ENCODE measurements at regions not wholly inside any gene's neighbourhood (a gene's known extent, or its start where the extent isn't known, plus 50 kb on each side); places are given as distances from the start of the nearest gene placed in this dataset.

- H3K27ac Mint-ChIP-seq (ENCODE audit: unreplicated experiment), result no peak overlapping the region
- Histone ChIP-seq H3K36me3 (ENCODE audit: insufficient read depth, low read length) (no peaks in the 10 kb centered on the region), H4K20me1 (ENCODE audit: insufficient read depth, low read length) (no peaks in the 10 kb centered on the region), H3K27me3 (ENCODE audit: insufficient read depth, low read length) (no peaks in the 10 kb centered on the region), H3K27ac (ENCODE audit: low read depth, low read length) (no peak overlapping the region), H3K9ac (ENCODE audit: low read length) (no peak overlapping the region), H3K4me2 (ENCODE audit: low read length) (no peak overlapping the region), H3K4me3 (ENCODE audit: insufficient read depth, low read depth, low read length) (no peak overlapping the region), H3K9me3 (ENCODE audit: insufficient read depth, low read depth, low read length) (no peaks in the 10 kb centered on the region), H3K79me2 (ENCODE audit: insufficient read depth, low read length) (no peaks in the 10 kb centered on the region), H3K4me1 (ENCODE audit: insufficient read depth, low read length) (peaks cover 6% of the 10 kb centered on the region), H2AFZ (ENCODE audit: low read depth, low read length) (no peak overlapping the region)
- FAIRE-seq, result no peak
- DNase-seq (ENCODE audit: low read depth), result no peak
- H3K36me3 Mint-ChIP-seq (ENCODE audit: low read depth, unreplicated experiment), result no peaks in the 10 kb centered on the region
- no peak overlapping the region for H3K4me3 Mint-ChIP-seq (ENCODE audit: unreplicated experiment)
- peaks cover 10% of the 10 kb centered on the region for H3K9me3 Mint-ChIP-seq (ENCODE audit: unreplicated experiment)
- no peak for TF ChIP-seq EZH2 (IDR thresholded peaks at IDR 0.05; ENCODE audit: insufficient read depth, low read length)
- TF ChIP-seq CTCF (IDR thresholded peaks at IDR 0.05; ENCODE audit: insufficient read depth, low read depth, low read length), result no peak
- peaks cover 13% of the 10 kb centered on the region for H3K4me1 Mint-ChIP-seq (ENCODE audit: low read depth, unreplicated experiment)
- H3K27me3 Mint-ChIP-seq (ENCODE audit: low read depth, unreplicated experiment), result peaks cover 5% of the 10 kb centered on the region
Measured at GRCh38 chr13:109394311-109394988, 391.9 kb downstream of the IRS2 start.

- DNase-seq (ENCODE audit: low read depth) (no peak), FAIRE-seq (no peak)
- Histone ChIP-seq H2AFZ (ENCODE audit: low read depth, low read length) (no peak overlapping the region), H3K27ac (ENCODE audit: low read depth, low read length) (no peak overlapping the region), H3K79me2 (ENCODE audit: insufficient read depth, low read length) (no peaks in the 10 kb centered on the region), H4K20me1 (ENCODE audit: insufficient read depth, low read length) (no peaks in the 10 kb centered on the region), H3K9me3 (ENCODE audit: insufficient read depth, low read depth, low read length) (no peaks in the 10 kb centered on the region), H3K4me2 (ENCODE audit: low read length) (no peak overlapping the region), H3K36me3 (ENCODE audit: insufficient read depth, low read length) (no peaks in the 10 kb centered on the region), H3K27me3 (ENCODE audit: insufficient read depth, low read length) (no peaks in the 10 kb centered on the region), H3K4me1 (ENCODE audit: insufficient read depth, low read length) (peaks cover 8% of the 10 kb centered on the region), H3K4me3 (ENCODE audit: insufficient read depth, low read depth, low read length) (no peak overlapping the region), H3K9ac (ENCODE audit: low read length) (no peak overlapping the region)
- H3K36me3 Mint-ChIP-seq (ENCODE audit: low read depth, unreplicated experiment), result no peaks in the 10 kb centered on the region
- peaks cover 5% of the 10 kb centered on the region for H3K27me3 Mint-ChIP-seq (ENCODE audit: low read depth, unreplicated experiment)
- TF ChIP-seq CTCF (IDR thresholded peaks at IDR 0.05; ENCODE audit: insufficient read depth, low read depth, low read length) (no peak), EZH2 (IDR thresholded peaks at IDR 0.05; ENCODE audit: insufficient read depth, low read length) (no peak)
- H3K27ac Mint-ChIP-seq (ENCODE audit: unreplicated experiment), result no peak overlapping the region
- no peak overlapping the region for H3K4me3 Mint-ChIP-seq (ENCODE audit: unreplicated experiment)
- peaks cover 13% of the 10 kb centered on the region for H3K4me1 Mint-ChIP-seq (ENCODE audit: low read depth, unreplicated experiment)
- peaks cover 10% of the 10 kb centered on the region for H3K9me3 Mint-ChIP-seq (ENCODE audit: unreplicated experiment)
Measured at GRCh38 chr13:109393045-109393444, 393.3 kb downstream of the IRS2 start.

GRCh38 chr13:109390391-109390790, 396.0 kb downstream of the IRS2 start:
- Histone ChIP-seq H3K4me2 (ENCODE audit: low read length) (no peak overlapping the region), H2AFZ (ENCODE audit: low read depth, low read length) (no peak overlapping the region), H3K4me1 (ENCODE audit: insufficient read depth, low read length) (peaks cover 8% of the 10 kb centered on the region), H4K20me1 (ENCODE audit: insufficient read depth, low read length) (no peaks in the 10 kb centered on the region), H3K9me3 (ENCODE audit: insufficient read depth, low read depth, low read length) (no peaks in the 10 kb centered on the region), H3K27me3 (ENCODE audit: insufficient read depth, low read length) (no peaks in the 10 kb centered on the region), H3K79me2 (ENCODE audit: insufficient read depth, low read length) (no peaks in the 10 kb centered on the region), H3K9ac (ENCODE audit: low read length) (no peak overlapping the region), H3K27ac (ENCODE audit: low read depth, low read length) (no peak overlapping the region), H3K4me3 (ENCODE audit: insufficient read depth, low read depth, low read length) (no peak overlapping the region), H3K36me3 (ENCODE audit: insufficient read depth, low read length) (no peaks in the 10 kb centered on the region)
- H3K4me3 Mint-ChIP-seq (ENCODE audit: unreplicated experiment), result no peak overlapping the region
- no peak for DNase-seq (ENCODE audit: low read depth)
- no peak overlapping the region for H3K27ac Mint-ChIP-seq (ENCODE audit: unreplicated experiment)
- H3K27me3 Mint-ChIP-seq (ENCODE audit: low read depth, unreplicated experiment), result peaks cover 3% of the 10 kb centered on the region
- H3K9me3 Mint-ChIP-seq (ENCODE audit: unreplicated experiment), result peaks cover 10% of the 10 kb centered on the region
- no peak for FAIRE-seq
- H3K36me3 Mint-ChIP-seq (ENCODE audit: low read depth, unreplicated experiment), result no peaks in the 10 kb centered on the region
- TF ChIP-seq EZH2 (IDR thresholded peaks at IDR 0.05; ENCODE audit: insufficient read depth, low read length), result no peak
- no peak for TF ChIP-seq CTCF (IDR thresholded peaks at IDR 0.05; ENCODE audit: insufficient read depth, low read depth, low read length)
- peaks cover 13% of the 10 kb centered on the region for H3K4me1 Mint-ChIP-seq (ENCODE audit: low read depth, unreplicated experiment)
